Caco-2 (cell line): ENCODE measurements at regions not wholly inside any gene's neighbourhood (a gene's known extent, or its start where the extent isn't known, plus 50 kb on each side); places are given as distances from the start of the nearest gene placed in this dataset.

Experiments used
- BruUV-seq: library from RNA; stranded (reverse); fragments of 400-500 nt; replicated peaks from 2 replicates; lab custom pipeline; 2021; lab: Mats Ljungman, UMichigan
- CTCF ChIA-PET: fragments of 300-600 bp; sonication (Branson Sonifier 250); formaldehyde crosslinking; loops from one replicate; lab custom pipeline; 2022; ENCODE audit warnings: antibody characterized with exemption; lab: Charles Lee
- POLR2A ChIA-PET: fragments of 300-600 bp; sonication (Branson Sonifier 250); formaldehyde crosslinking; loops from one replicate; lab custom pipeline; 2022; ENCODE audit warnings: antibody characterized with exemption; lab: Charles Lee
- DNase-seq, 2 experiments: peaks; one replicate each; pipeline versions ENCODE4 v3.0.0 to v3.0.0-alpha.2; 2020 to 2022
- H3K27me3 ChIP-seq: replicated peaks from 2 replicates; pipeline ENCODE4 v1.6.0; 2011; ENCODE audit warnings: low read length; ENCODE audit not compliant: control insufficient read depth, insufficient read depth
- H3K36me3 ChIP-seq: 2 replicates; pipeline ENCODE4 v1.5.1; 2011; ENCODE audit warnings: low read length; ENCODE audit not compliant: control insufficient read depth, insufficient read depth
- H3K4me1 ChIP-seq: fragments of 250-450 bp; sonication (Bioruptor Pico); 2 replicates; pipeline ENCODE4 v1.5.1; 2020; ENCODE audit warnings: mild to moderate bottlenecking
- H3K4me3 ChIP-seq: 2 replicates; pipeline ENCODE4 v1.5.1; 2011; ENCODE audit warnings: low read depth, mild to moderate bottlenecking, control low read depth, low read length
- H3K9me3 ChIP-seq: fragments of 250-450 bp; sonication (Bioruptor Pico); 2 replicates; pipeline ENCODE4 v1.5.1; 2020; ENCODE audit warnings: mild to moderate bottlenecking, moderate library complexity
- H3K27ac Mint-ChIP-seq: one replicate; pipeline ENCODE4 v1.8.0; 2022; ENCODE audit warnings: mixed read lengths; ENCODE audit not compliant: unreplicated experiment
- H3K27me3 Mint-ChIP-seq: one replicate; pipeline ENCODE4 v1.8.0; 2022; ENCODE audit warnings: mixed read lengths; ENCODE audit not compliant: insufficient read depth, unreplicated experiment
- H3K36me3 Mint-ChIP-seq: one replicate; pipeline ENCODE4 v1.8.0; 2022; ENCODE audit warnings: mild to moderate bottlenecking, mixed read lengths; ENCODE audit not compliant: insufficient read depth, unreplicated experiment
- H3K4me1 Mint-ChIP-seq: one replicate; pipeline ENCODE4 v1.8.0; 2022; ENCODE audit warnings: low read depth, mixed read lengths; ENCODE audit not compliant: unreplicated experiment
- H3K4me3 Mint-ChIP-seq: one replicate; pipeline ENCODE4 v1.8.0; 2022; ENCODE audit warnings: mild to moderate bottlenecking, moderate library complexity, mixed read lengths; ENCODE audit not compliant: unreplicated experiment
- H3K9me3 Mint-ChIP-seq: one replicate; pipeline ENCODE4 v1.8.0; 2022; ENCODE audit warnings: mixed read lengths; ENCODE audit not compliant: unreplicated experiment
- intact Hi-C: fragments of 100-400 bp; cut with micrococcal nuclease; formaldehyde crosslinking; loops from one replicate; pipeline ENCODE4 v1.10.0; 2022; ENCODE audit not compliant: unreplicated experiment
- TF ChIP-seq, protein P1 (sequence below), 2 experiments: fragments of 200-600 bp in 1 of 2; IDR thresholded peaks; 1 replicate in 1 of 2; 2 replicates in 1 of 2; pipeline versions ENCODE4 v1.5.1 to v1.8.0; 2011 to 2022; ENCODE audit warnings: antibody characterized with exemption in 1 of 2, control low read depth in 1 of 2, inconsistent platforms in 1 of 2, low read depth in 1 of 2, low read length in 1 of 2, mild to moderate bottlenecking in 1 of 2, moderate library complexity in 1 of 2; ENCODE audit not compliant: insufficient read depth in 1 of 2, severe bottlenecking in 1 of 2, unreplicated experiment in 1 of 2

DNA sequence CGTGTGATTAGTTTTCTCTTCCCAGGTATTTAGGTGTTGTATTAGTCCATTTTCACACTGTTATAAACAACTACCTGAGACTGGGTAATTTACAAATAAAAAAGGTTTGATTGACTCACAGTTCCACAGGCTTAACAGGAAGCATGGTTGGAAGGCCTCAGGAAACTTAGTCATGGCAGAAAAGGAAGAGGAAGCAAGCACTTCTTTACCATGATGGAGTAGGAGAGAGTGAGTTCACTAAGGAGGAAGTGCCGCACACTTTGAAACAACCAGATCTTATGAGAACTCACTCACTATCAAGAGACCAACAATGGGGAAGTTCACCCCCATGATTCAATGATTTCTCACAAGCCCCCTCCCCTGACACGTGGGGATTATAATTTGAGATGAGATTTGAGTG lies 1343.7 kb upstream of the GOT2 start:
- no peaks in the 10 kb centered on the region for H3K36me3 Mint-ChIP-seq
- intact Hi-C loops, result no loop called here
- H3K27me3 Mint-ChIP-seq, result peaks cover 22% of the 10 kb centered on the region
- H3K4me1 Mint-ChIP-seq, result no peaks in the 10 kb centered on the region
- no peak overlapping the region for H3K27ac Mint-ChIP-seq
- no peak overlapping the region for H3K4me3 Mint-ChIP-seq
- BruUV-seq, result no TSS peak
- no peak for DNase-seq
- H3K36me3 ChIP-seq, result no peaks in the 10 kb centered on the region
- TF ChIP-seq, protein P1, sequence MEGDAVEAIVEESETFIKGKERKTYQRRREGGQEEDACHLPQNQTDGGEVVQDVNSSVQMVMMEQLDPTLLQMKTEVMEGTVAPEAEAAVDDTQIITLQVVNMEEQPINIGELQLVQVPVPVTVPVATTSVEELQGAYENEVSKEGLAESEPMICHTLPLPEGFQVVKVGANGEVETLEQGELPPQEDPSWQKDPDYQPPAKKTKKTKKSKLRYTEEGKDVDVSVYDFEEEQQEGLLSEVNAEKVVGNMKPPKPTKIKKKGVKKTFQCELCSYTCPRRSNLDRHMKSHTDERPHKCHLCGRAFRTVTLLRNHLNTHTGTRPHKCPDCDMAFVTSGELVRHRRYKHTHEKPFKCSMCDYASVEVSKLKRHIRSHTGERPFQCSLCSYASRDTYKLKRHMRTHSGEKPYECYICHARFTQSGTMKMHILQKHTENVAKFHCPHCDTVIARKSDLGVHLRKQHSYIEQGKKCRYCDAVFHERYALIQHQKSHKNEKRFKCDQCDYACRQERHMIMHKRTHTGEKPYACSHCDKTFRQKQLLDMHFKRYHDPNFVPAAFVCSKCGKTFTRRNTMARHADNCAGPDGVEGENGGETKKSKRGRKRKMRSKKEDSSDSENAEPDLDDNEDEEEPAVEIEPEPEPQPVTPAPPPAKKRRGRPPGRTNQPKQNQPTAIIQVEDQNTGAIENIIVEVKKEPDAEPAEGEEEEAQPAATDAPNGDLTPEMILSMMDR (IDR thresholded peaks at IDR 0.05; ENCODE audit: insufficient read depth in 1 of 2, low read depth in 1 of 2, low read length in 1 of 2, severe bottlenecking in 1 of 2, unreplicated experiment in 1 of 2), result no peak
- H3K9me3 ChIP-seq, result no peaks in the 10 kb centered on the region
- H3K27me3 ChIP-seq, result no peaks in the 10 kb centered on the region
- ChIA-PET POLR2A (no interaction called here), CTCF (no interaction called here)
- H3K9me3 Mint-ChIP-seq, result no peaks in the 10 kb centered on the region
- no peaks in the 10 kb centered on the region for H3K4me1 ChIP-seq
- no peak overlapping the region for H3K4me3 ChIP-seq

DNA sequence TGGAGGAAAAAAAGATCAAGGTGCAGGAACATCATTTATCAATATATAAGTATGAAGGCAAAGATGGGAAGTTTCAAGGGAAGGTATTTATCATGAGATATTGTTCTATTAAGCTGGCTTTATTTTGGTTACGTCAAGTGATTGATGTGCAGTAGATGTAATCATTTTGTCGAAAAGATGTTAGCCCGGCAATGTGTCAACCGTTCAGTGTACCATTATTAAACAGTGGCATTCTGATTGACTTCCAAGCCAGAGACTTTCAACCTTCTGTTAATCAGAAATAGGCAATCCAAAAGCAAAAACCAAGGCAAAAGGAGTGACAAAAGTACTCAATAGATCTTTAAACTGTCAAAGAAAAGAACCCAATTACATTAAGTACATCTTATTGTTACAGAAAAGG lies 1340.3 kb upstream of the GOT2 start:
- intact Hi-C loops, result no loop called here
- Mint-ChIP-seq H3K4me3 (no peak overlapping the region), H3K27me3 (peaks cover 4% of the 10 kb centered on the region), H3K27ac (no peak overlapping the region), H3K36me3 (no peaks in the 10 kb centered on the region), H3K9me3 (no peaks in the 10 kb centered on the region), H3K4me1 (no peaks in the 10 kb centered on the region)
- Histone ChIP-seq H3K9me3 (no peaks in the 10 kb centered on the region), H3K27me3 (no peaks in the 10 kb centered on the region), H3K4me3 (no peak overlapping the region), H3K36me3 (no peaks in the 10 kb centered on the region), H3K4me1 (no peaks in the 10 kb centered on the region)
- no TSS peak for BruUV-seq
- POLR2A ChIA-PET, result no interaction called here
- TF ChIP-seq, protein P1 (IDR thresholded peaks at IDR 0.05; ENCODE audit: insufficient read depth in 1 of 2, low read depth in 1 of 2, low read length in 1 of 2, severe bottlenecking in 1 of 2, unreplicated experiment in 1 of 2), result no peak
- CTCF ChIA-PET, result no interaction called here
- DNase-seq, result no peak

DNA sequence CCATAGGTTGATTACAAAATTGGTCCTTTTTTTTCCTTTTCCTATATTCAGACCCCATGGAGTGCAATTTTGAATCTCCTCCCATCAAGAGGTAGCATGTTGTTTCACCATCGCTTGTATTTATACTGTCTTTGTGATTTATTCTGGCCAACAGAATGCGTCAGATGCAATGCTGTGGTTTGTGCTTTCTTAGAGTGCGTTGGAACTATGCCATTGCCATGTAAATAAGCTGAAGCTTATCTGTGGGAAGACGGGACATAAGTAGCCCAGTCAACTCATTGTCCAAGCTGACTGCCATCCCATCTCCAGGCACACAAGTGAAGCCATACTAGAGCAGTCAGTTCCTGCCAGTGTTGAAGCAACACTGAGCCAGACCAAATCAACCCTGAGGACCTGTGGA lies 1339.3 kb upstream of the GOT2 start:
- BruUV-seq, result no TSS peak
- intact Hi-C loops, result no loop called here
- DNase-seq, result no peak
- Mint-ChIP-seq H3K9me3 (no peaks in the 10 kb centered on the region), H3K4me1 (no peaks in the 10 kb centered on the region), H3K4me3 (no peak overlapping the region), H3K27me3 (no peaks in the 10 kb centered on the region), H3K27ac (no peak overlapping the region), H3K36me3 (no peaks in the 10 kb centered on the region)
- no peaks in the 10 kb centered on the region for H3K36me3 ChIP-seq
- ChIA-PET POLR2A (no interaction called here), CTCF (no interaction called here)
- no peaks in the 10 kb centered on the region for H3K9me3 ChIP-seq
- no peak overlapping the region for H3K4me3 ChIP-seq
- H3K4me1 ChIP-seq, result no peaks in the 10 kb centered on the region
- H3K27me3 ChIP-seq, result no peaks in the 10 kb centered on the region
- TF ChIP-seq, protein P1 (IDR thresholded peaks at IDR 0.05; ENCODE audit: insufficient read depth in 1 of 2, low read depth in 1 of 2, low read length in 1 of 2, severe bottlenecking in 1 of 2, unreplicated experiment in 1 of 2), result no peak
